Transverse colon (tissue), 4 donors: ENCODE measurements at regions not wholly inside any gene's neighbourhood (a gene's known extent, or its start where the extent isn't known, plus 50 kb on each side); places are given as distances from the start of the nearest gene placed in this dataset.

ENCODE experiments used
- DNase-seq: peaks from one replicate; pipeline ENCODE4 v3.0.0-alpha.2; 2019
- H3K27ac ChIP-seq, 4 donors: fragments of 200-600 bp; sonication (generic); 2 replicates each; pipeline ENCODE4 v1.5.1; 2016 to 2018; ENCODE audit warnings: inconsistent platforms in 4 of 4
- H3K27me3 ChIP-seq: fragments of 200-600 bp; sonication (generic); 2 replicates; pipeline ENCODE4 v1.5.1; 2017; ENCODE audit warnings: inconsistent platforms
- H3K36me3 ChIP-seq, 4 donors: fragments of 200-600 bp; sonication (generic); 2 replicates each; pipeline ENCODE4 v1.5.1; 2017 to 2019; ENCODE audit warnings: inconsistent platforms in 4 of 4
- H3K4me1 ChIP-seq, 4 donors: fragments of 200-600 bp; sonication (generic); 2 replicates each; pipeline ENCODE4 v1.5.1; 2017 to 2020; ENCODE audit warnings: inconsistent platforms in 4 of 4
- H3K4me3 ChIP-seq, 4 donors: fragments of 200-600 bp; sonication (generic); 1 replicate in 1 of 4; 2 replicates in 3 of 4; pipeline versions ENCODE4 v1.5.1 to v1.6.1; 2017 to 2019; ENCODE audit warnings: inconsistent platforms in 4 of 4
- H3K9me3 ChIP-seq, 2 donors: fragments of 200-600 bp; sonication (generic); 2 replicates each; pipeline ENCODE4 v1.5.1; 2017 to 2019; ENCODE audit warnings: inconsistent platforms in 2 of 2
- EP300 ChIP-seq: sonication (generic); formaldehyde crosslinking; IDR thresholded peaks from one replicate; pipeline ENCODE4 v1.6.1; 2017; ENCODE audit warnings: antibody characterized with exemption, low read depth
- POLR2A ChIP-seq: fragments of 450-650 bp; IDR thresholded peaks from one replicate; pipeline ENCODE4 v1.6.1; 2016; ENCODE audit warnings: antibody characterized with exemption, mild to moderate bottlenecking, moderate library complexity
- POLR2AphosphoS5 ChIP-seq, 3 donors: sonication (generic); formaldehyde crosslinking; IDR thresholded peaks; one replicate each; pipeline ENCODE4 v1.6.1; 2016; ENCODE audit warnings: antibody characterized with exemption in 3 of 3
- WGBS, 2 donors: methylation state at CpG; one replicate each; pipeline ENCODE4 v1.1.5; 2018; ENCODE audit warnings: low coverage in 1 of 2; 5-methylcytosine and 5-hydroxymethylcytosine counted together
- in situ Hi-C, 4 donors: fragments of 200-750 bp; cut with MboI; loops; one replicate each; pipeline versions ENCODE4 v1.15.0 to v1.15.1; 2017; ENCODE audit warnings: low sequenced_read_pairs in 3 of 4, low pct_ligation_motif_present in 1 of 4, low pct_unique_long_range_greater_than_20kb in 1 of 4
- intact Hi-C: fragments of 100-400 bp; cut with DNase I; formaldehyde crosslinking; loops from one replicate; pipeline ENCODE4 v1.15.1; 2023; ENCODE audit warnings: low total_unique reads
- TF ChIP-seq, protein P1 (sequence below), 5 experiments: fragments of 200-600 bp in 3 of 5; fragments of 450-650 bp in 2 of 5; sonication (generic) in 3 of 5; IDR thresholded peaks; 1 replicate in 2 of 5; 2 replicates in 3 of 5; pipeline ENCODE4 v1.5.1; 2016 to 2017; ENCODE audit warnings: antibody characterized with exemption in 5 of 5, inconsistent platforms in 3 of 5, mild to moderate bottlenecking in 2 of 5, moderate library complexity in 1 of 5

DNA sequence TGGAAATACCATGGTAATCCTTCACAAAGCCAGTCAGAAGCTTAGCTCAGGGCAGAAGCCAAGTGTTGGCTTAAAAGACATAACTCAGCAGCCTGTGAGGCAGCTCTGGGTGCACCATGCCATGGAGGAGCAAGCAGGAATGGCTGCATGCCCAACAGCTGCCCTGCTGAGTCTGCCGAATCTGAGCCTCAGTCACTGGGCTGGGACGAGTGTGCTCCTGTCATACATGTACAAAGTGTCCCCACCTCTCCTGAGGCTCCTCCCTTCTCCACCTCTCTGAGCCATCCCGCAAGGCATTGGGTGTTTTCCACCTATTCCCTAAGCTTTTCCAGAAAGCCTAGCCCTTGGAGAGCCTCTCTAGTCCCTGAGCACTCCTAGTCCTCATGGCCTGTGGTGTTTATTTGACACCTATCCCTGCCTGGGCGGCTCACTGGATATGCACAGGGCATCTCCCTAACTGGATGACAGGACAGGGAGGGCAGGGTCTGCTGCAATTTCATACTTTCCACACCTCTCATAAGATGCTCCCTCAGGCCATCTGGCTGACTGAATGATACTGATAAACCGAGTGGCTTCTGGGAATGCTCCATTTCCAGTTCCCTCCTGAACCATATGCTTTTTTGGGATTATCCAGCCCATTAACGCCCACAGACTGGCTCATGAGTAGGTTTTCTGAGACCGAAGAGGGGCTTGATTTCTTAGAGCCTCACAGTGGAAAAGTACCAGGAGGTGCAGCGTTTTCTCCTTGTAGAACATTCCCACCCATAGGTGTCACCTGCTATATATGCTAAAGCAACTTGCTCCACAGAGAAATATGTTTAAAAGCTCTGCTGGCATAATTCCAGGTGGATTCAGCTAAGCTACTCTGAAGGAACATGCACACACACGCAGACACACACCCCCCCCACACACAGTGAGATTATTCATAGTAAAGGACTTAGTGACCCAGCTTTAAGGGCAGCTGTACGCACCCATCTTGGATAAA, 199.3 kb downstream of the SNX10 start:
- Histone ChIP-seq H3K27me3 (no peaks in the 10 kb centered on the region), H3K9me3 (no peaks in the 10 kb centered on the region), H3K27ac (peak overlapping the region in 1 of 4 donors; percentile 28), H3K36me3 (no peaks in the 10 kb centered on the region), H3K4me1 (peaks cover 0 to 17% (median 6%) of the 10 kb centered on the region in 4 donors), H3K4me3 (no peak overlapping the region)
- TF ChIP-seq, protein P1, sequence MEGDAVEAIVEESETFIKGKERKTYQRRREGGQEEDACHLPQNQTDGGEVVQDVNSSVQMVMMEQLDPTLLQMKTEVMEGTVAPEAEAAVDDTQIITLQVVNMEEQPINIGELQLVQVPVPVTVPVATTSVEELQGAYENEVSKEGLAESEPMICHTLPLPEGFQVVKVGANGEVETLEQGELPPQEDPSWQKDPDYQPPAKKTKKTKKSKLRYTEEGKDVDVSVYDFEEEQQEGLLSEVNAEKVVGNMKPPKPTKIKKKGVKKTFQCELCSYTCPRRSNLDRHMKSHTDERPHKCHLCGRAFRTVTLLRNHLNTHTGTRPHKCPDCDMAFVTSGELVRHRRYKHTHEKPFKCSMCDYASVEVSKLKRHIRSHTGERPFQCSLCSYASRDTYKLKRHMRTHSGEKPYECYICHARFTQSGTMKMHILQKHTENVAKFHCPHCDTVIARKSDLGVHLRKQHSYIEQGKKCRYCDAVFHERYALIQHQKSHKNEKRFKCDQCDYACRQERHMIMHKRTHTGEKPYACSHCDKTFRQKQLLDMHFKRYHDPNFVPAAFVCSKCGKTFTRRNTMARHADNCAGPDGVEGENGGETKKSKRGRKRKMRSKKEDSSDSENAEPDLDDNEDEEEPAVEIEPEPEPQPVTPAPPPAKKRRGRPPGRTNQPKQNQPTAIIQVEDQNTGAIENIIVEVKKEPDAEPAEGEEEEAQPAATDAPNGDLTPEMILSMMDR (IDR thresholded peaks at IDR 0.05) = no peak
- TF ChIP-seq POLR2A (no peak), EP300 (no peak), POLR2AphosphoS5 (IDR thresholded peaks at IDR 0.05) (no peak)
- in situ Hi-C loops = no loop called here
- intact Hi-C loops = no loop called here
- 71% methylated on average over 10 of the region's 10 CpGs; no CpG with 5 or more reads in 1 of the 2 donors for WGBS, 2 donors
- peak; percentile 31 for DNase-seq

DNA sequence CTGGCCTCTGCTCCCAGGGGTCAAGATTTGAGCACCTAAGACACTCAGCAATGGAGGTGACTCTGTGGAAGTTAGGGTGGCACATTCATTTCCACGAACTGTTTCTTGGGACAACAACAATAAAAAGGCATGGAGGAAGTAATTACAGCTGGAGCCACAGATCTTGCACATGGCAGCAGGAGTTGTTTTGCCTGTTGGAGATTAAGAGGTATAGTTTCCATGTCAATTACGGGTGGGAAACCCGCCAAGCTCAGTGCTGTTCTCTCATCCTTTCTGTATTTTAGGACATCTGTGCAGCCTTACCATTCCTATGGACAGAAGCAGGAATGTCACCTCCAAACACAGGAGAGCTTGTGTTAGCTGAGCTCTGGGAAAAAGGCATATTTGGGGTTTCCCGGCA, 201.2 kb downstream of the SNX10 start:
- peak; percentile 38 for DNase-seq

DNA sequence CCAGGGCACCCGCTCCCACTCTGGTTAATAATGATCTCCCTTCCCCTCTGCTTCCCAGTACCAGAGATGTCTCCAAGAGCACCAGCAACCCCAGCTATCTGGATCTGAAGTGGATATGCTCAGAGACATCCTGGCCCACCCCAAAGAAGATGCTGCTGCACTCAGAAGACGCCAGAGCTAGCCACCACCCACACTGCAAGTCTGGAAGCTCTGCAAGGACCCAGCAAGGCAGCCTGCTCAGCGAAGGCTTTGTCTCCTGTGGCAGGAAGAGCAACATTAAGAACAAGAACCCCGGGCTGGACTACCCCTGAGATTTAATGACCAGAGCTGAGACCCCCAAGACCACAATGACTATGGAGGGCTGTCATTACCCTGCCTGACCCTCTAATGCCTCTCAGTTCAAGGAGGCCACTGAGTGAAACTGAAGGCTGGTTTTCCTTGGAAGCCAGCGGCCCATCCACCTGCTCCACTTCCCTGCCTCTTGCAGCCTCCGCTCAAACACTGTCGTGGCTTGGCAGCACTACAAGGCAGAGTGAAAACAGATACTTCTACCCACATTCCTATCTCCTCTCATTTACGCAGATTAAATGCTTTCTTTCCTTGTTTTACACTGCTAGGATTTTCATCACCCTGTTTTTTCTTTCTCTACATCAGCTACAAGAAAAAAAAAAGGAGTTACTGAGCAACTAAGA, 202.2 kb downstream of the SNX10 start:
- in situ Hi-C loops = no loop called here
- DNase-seq = no peak
- intact Hi-C loops = no loop called here
- WGBS, 2 donors = 85 to 100% methylated on average over 1 to 8 of the region's 8 CpGs
- Histone ChIP-seq H3K36me3 (no peaks in the 10 kb centered on the region), H3K27ac (no peak overlapping the region), H3K4me1 (peaks cover 0 to 17% (median 6%) of the 10 kb centered on the region in 4 donors), H3K27me3 (no peaks in the 10 kb centered on the region), H3K9me3 (no peaks in the 10 kb centered on the region), H3K4me3 (no peak overlapping the region)
- no peak for TF ChIP-seq POLR2AphosphoS5 (IDR thresholded peaks at IDR 0.05)
- no peak for TF ChIP-seq POLR2A
- TF ChIP-seq, protein P1 (IDR thresholded peaks at IDR 0.05) = no peak
- no peak for TF ChIP-seq EP300

More for the DNA sequence above, 201.2 kb downstream of the SNX10 start:
- WGBS, 2 donors = 60 to 71% methylated on average over 1 to 4 of the region's 4 CpGs
- Histone ChIP-seq H3K36me3 (no peaks in the 10 kb centered on the region), H3K4me3 (no peak overlapping the region), H3K27ac (no peak overlapping the region), H3K9me3 (no peaks in the 10 kb centered on the region), H3K4me1 (peaks cover 0 to 17% (median 6%) of the 10 kb centered on the region in 4 donors), H3K27me3 (no peaks in the 10 kb centered on the region)
- intact Hi-C loops = no loop called here
- in situ Hi-C loops = no loop called here
- TF ChIP-seq EP300 (no peak), POLR2AphosphoS5 (IDR thresholded peaks at IDR 0.05) (no peak), POLR2A (no peak)
- TF ChIP-seq, protein P1 (IDR thresholded peaks at IDR 0.05) = no peak

DNA sequence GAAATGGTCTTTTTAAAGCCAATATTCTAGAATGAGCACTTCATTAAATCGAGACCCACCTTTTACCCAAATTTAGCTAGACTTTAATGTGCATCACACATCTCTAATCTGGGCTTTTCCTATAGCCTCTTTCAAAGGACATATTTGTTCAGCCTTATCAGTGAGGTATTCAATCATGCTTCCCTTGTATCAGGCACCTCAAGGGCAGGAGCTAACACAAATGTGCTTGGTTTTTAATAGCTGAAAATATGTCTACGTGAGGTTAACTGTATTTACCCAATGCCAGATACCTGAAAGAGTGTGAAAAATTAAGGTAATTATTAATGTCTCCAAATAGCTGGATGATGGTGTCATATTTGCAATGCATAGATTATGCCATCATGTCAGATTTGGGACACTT, 203.9 kb downstream of the SNX10 start:
- Histone ChIP-seq H3K36me3 (no peaks in the 10 kb centered on the region), H3K9me3 (no peaks in the 10 kb centered on the region), H3K4me1 (peaks cover 0 to 14% (median 6%) of the 10 kb centered on the region in 4 donors), H3K27me3 (no peaks in the 10 kb centered on the region), H3K4me3 (no peak overlapping the region), H3K27ac (no peak overlapping the region)
- in situ Hi-C loops = loop anchor here in 1 of 4 donors (5.0 kb wide), 1 partner anchor 128 kb away; no protein-coding TSS in a partner anchor
- intact Hi-C loops = no loop called here
- TF ChIP-seq, protein P1 (IDR thresholded peaks at IDR 0.05) = no peak
- no peak for TF ChIP-seq POLR2AphosphoS5 (IDR thresholded peaks at IDR 0.05)
- TF ChIP-seq EP300 = no peak
- TF ChIP-seq POLR2A = no peak
- 83% methylated on average over 2 of the region's 2 CpGs; no CpG with 5 or more reads in 1 of the 2 donors for WGBS, 2 donors
- no peak for DNase-seq
